CD14-positive monocyte (primary cell): ENCODE measurements at regions not wholly inside any gene's neighbourhood (a gene's known extent, or its start where the extent isn't known, plus 50 kb on each side); places are given as distances from the start of the nearest gene placed in this dataset.

ENCODE experiments used
- DNase-seq, 3 donors: peaks; one replicate each; pipeline ENCODE4 v3.0.0-alpha.2; 2011 to 2022
- H2AFZ ChIP-seq: 2 replicates; pipeline ENCODE4 v1.6.0; 2012; ENCODE audit warnings: mild to moderate bottlenecking, low read depth, low read length, inconsistent platforms; ENCODE audit not compliant: insufficient read depth, poor library complexity, severe bottlenecking
- H3K27ac ChIP-seq, 2 donors: 1 replicate in 1 of 2; 2 replicates in 1 of 2; pipeline ENCODE4 v1.5.1; 2012 to 2013; ENCODE audit warnings: low read length in 2 of 2, control low read depth in 1 of 2, inconsistent platforms in 1 of 2, low read depth in 1 of 2, mild to moderate bottlenecking in 1 of 2
- H3K27me3 ChIP-seq, 2 donors: one replicate each; pipeline versions ENCODE4 v1.6.0 to v1.6.1; 2011 to 2013; ENCODE audit warnings: low read length in 2 of 2; ENCODE audit not compliant: control insufficient read depth in 2 of 2, insufficient read depth in 2 of 2
- H3K36me3 ChIP-seq, 2 donors: replicated peaks in 1 of 2; 1 replicate in 1 of 2; 2 replicates in 1 of 2; pipeline versions ENCODE4 v1.5.1 to v1.6.1; 2012 to 2013; ENCODE audit warnings: low read length in 2 of 2, control low read depth in 1 of 2, inconsistent platforms in 1 of 2, mild to moderate bottlenecking in 1 of 2; ENCODE audit not compliant: insufficient read depth in 2 of 2, control insufficient read depth in 1 of 2
- H3K4me1 ChIP-seq, 2 donors: 1 replicate in 1 of 2; 2 replicates in 1 of 2; pipeline versions ENCODE4 v1.5.1 to v1.6.1; 2012 to 2013; ENCODE audit warnings: low read length in 2 of 2, control low read depth in 1 of 2, inconsistent platforms in 1 of 2, mild to moderate bottlenecking in 1 of 2, moderate library complexity in 1 of 2; ENCODE audit not compliant: insufficient read depth in 2 of 2, control insufficient read depth in 1 of 2
- H3K4me2 ChIP-seq: replicated peaks from 2 replicates; pipeline ENCODE3; 2012; ENCODE audit warnings: low read length, moderate library complexity, mild to moderate bottlenecking; ENCODE audit not compliant: poor library complexity, severe bottlenecking; ENCODE audit errors: extremely low read depth
- H3K4me3 ChIP-seq, 3 experiments: fragments of 200-600 bp in 1 of 3; sonication (generic) in 1 of 3; replicated peaks in 1 of 3; 1 replicate in 2 of 3; 2 replicates in 1 of 3; pipeline ENCODE4 v1.5.1; 2011 to 2013; ENCODE audit warnings: low read length in 3 of 3, mild to moderate bottlenecking in 3 of 3, control low read depth in 2 of 3, low read depth in 2 of 3, inconsistent platforms in 1 of 3, moderate library complexity in 1 of 3
- H3K79me2 ChIP-seq: 2 replicates; pipeline ENCODE4 v1.6.0; 2012; ENCODE audit warnings: mild to moderate bottlenecking, control low read depth, inconsistent platforms, low read length, moderate library complexity; ENCODE audit not compliant: insufficient read depth
- H3K9ac ChIP-seq: 2 replicates; pipeline ENCODE4 v1.6.0; 2017; ENCODE audit warnings: low read length, mild to moderate bottlenecking; ENCODE audit not compliant: insufficient read depth, poor library complexity, severe bottlenecking
- H3K9me3 ChIP-seq, 2 donors: replicated peaks in 1 of 2; 1 replicate in 1 of 2; 2 replicates in 1 of 2; pipeline versions ENCODE4 v1.5.1 to v1.6.1; 2012 to 2013; ENCODE audit warnings: low read length in 2 of 2, control low read depth in 1 of 2; ENCODE audit not compliant: control insufficient read depth in 1 of 2, insufficient read depth in 1 of 2
- H4K20me1 ChIP-seq: 2 replicates; pipeline ENCODE4 v1.6.0; 2012; ENCODE audit warnings: mild to moderate bottlenecking, low read length, control low read depth, moderate library complexity; ENCODE audit not compliant: insufficient read depth
- H3K27ac Mint-ChIP-seq, 7 donors: one replicate each; pipeline ENCODE4 v1.8.0; 2020; ENCODE audit warnings: mild to moderate bottlenecking in 7 of 7, mixed read lengths in 7 of 7, moderate library complexity in 6 of 7, inconsistent platforms in 2 of 7
- H3K27me3 Mint-ChIP-seq, 3 donors: one replicate each; pipeline ENCODE4 v1.8.0; 2021 to 2022; ENCODE audit warnings: low read depth in 3 of 3, mild to moderate bottlenecking in 3 of 3, mixed read lengths in 3 of 3, moderate library complexity in 3 of 3, inconsistent platforms in 1 of 3
- H3K36me3 Mint-ChIP-seq, 2 donors: one replicate each; pipeline ENCODE4 v1.8.0; 2020; ENCODE audit warnings: mixed read lengths in 2 of 2, inconsistent platforms in 1 of 2, mild to moderate bottlenecking in 1 of 2
- H3K4me1 Mint-ChIP-seq: one replicate; pipeline ENCODE4 v1.8.0; 2020; ENCODE audit warnings: mild to moderate bottlenecking, mixed read lengths
- H3K4me3 Mint-ChIP-seq, 2 donors: one replicate each; pipeline ENCODE4 v1.8.0; 2020; ENCODE audit warnings: mild to moderate bottlenecking in 2 of 2, mixed read lengths in 2 of 2, moderate library complexity in 1 of 2
- H3K9me3 Mint-ChIP-seq, 7 donors: one replicate each; pipeline ENCODE4 v1.8.0; 2020 to 2022; ENCODE audit warnings: mixed read lengths in 7 of 7, mild to moderate bottlenecking in 6 of 7, moderate library complexity in 6 of 7, inconsistent platforms in 2 of 7
- CTCF ChIP-seq: fragments of 200-600 bp; IDR thresholded peaks from one replicate; pipeline ENCODE4 v1.8.0; 2022; ENCODE audit warnings: antibody characterized with exemption, mild to moderate bottlenecking
- WGBS: methylation state at CpG from one replicate; pipeline ENCODE4 v1.1.5; 2013; ENCODE audit warnings: missing lambda C conversion rate; ENCODE audit not compliant: insufficient coverage; 5-methylcytosine and 5-hydroxymethylcytosine counted together
- intact Hi-C, 2 donors: fragments of 100-400 bp; cut with micrococcal nuclease; formaldehyde crosslinking; loops; one replicate each; pipeline versions ENCODE4 v1.15.0 to v1.15.1; 2023

GRCh38 chr2:51324051-51324450 lies 292.1 kb upstream of the NRXN1 start:
- H4K20me1 ChIP-seq, result no peaks in the 10 kb centered on the region
- H3K27me3 Mint-ChIP-seq, result no peaks in the 10 kb centered on the region
- no peak overlapping the region for H3K9ac ChIP-seq
- no CpG with 5 or more reads among the region's 4 CpGs for WGBS
- no peaks in the 10 kb centered on the region for H3K4me1 ChIP-seq
- no peak overlapping the region for H3K27ac Mint-ChIP-seq
- peaks cover 0 to 7% of the 10 kb centered on the region in 2 donors for H3K9me3 ChIP-seq
- no peak overlapping the region for H3K27ac ChIP-seq
- no peak overlapping the region for H3K4me3 Mint-ChIP-seq
- DNase-seq, result no peak
- no peak overlapping the region for H2AFZ ChIP-seq
- H3K4me3 ChIP-seq, result no peak overlapping the region
- no peaks in the 10 kb centered on the region for H3K27me3 ChIP-seq
- no peaks in the 10 kb centered on the region for H3K79me2 ChIP-seq
- TF ChIP-seq CTCF, result no peak
- no peak overlapping the region for H3K4me2 ChIP-seq
- intact Hi-C loops, result no loop called here
- H3K9me3 Mint-ChIP-seq, result peaks cover 0 to 7% (median 1%) of the 10 kb centered on the region in 7 donors
- no peaks in the 10 kb centered on the region for H3K4me1 Mint-ChIP-seq
- no peaks in the 10 kb centered on the region for H3K36me3 ChIP-seq
- H3K36me3 Mint-ChIP-seq, result no peaks in the 10 kb centered on the region

- Mint-ChIP-seq H3K4me1 (no peaks in the 10 kb centered on the region), H3K27me3 (no peaks in the 10 kb centered on the region), H3K36me3 (no peaks in the 10 kb centered on the region), H3K9me3 (peaks cover 3 to 14% (median 6%) of the 10 kb centered on the region in 7 donors), H3K4me3 (no peak overlapping the region), H3K27ac (no peak overlapping the region)
- H3K27me3 ChIP-seq, result no peaks in the 10 kb centered on the region
- H4K20me1 ChIP-seq, result no peaks in the 10 kb centered on the region
- H3K4me1 ChIP-seq, result no peaks in the 10 kb centered on the region
- no peak overlapping the region for H3K4me2 ChIP-seq
- H3K79me2 ChIP-seq, result no peaks in the 10 kb centered on the region
- H3K27ac ChIP-seq, result no peak overlapping the region
- intact Hi-C loops, result no loop called here
- no CpG with 5 or more reads among the region's 1 CpG for WGBS
- no peak for DNase-seq
- H2AFZ ChIP-seq, result no peak overlapping the region
- no peak overlapping the region for H3K9ac ChIP-seq
- peaks cover 8 to 14% of the 10 kb centered on the region in 2 donors for H3K9me3 ChIP-seq
- H3K36me3 ChIP-seq, result no peaks in the 10 kb centered on the region
- TF ChIP-seq CTCF, result no peak
- H3K4me3 ChIP-seq, result no peak overlapping the region
These were observed 290.7 kb upstream of the NRXN1 start for GRCh38 chr2:51322613-51323012.
